Endothelial cell of umbilical vein (primary cell): ENCODE measurements at regions not wholly inside any gene's neighbourhood (a gene's known extent, or its start where the extent isn't known, plus 50 kb on each side); places are given as distances from the start of the nearest gene placed in this dataset.

Experiments
- BruUV-seq: library from RNA; stranded (reverse); fragments of 400-500 nt; replicated peaks from 2 replicates; lab custom pipeline; 2021; lab: Mats Ljungman, UMichigan
- CTCF ChIA-PET: fragments of 300-600, 350-600 bp; sonication (Branson Sonifier 250); formaldehyde crosslinking; loops from one replicate; lab custom pipeline; 2021; ENCODE audit warnings: antibody characterized with exemption, inconsistent platforms; lab: Charles Lee
- POLR2A ChIA-PET: fragments of 300-600, 350-600 bp; sonication (Branson Sonifier 250); formaldehyde crosslinking; loops from one replicate; lab custom pipeline; 2021; ENCODE audit warnings: antibody characterized with exemption, inconsistent platforms; lab: Charles Lee
- DNase-seq: peaks from one replicate; pipeline ENCODE4 v3.0.0-alpha.2; 2011; ENCODE audit warnings: low read depth, low spot score
- FAIRE-seq: peaks from 2 replicates; lab custom pipeline; 2011; peaks lifted over from hg19 to GRCh38; lab: Jason Lieb, UNC
- H2AFZ ChIP-seq: 2 replicates; pipeline ENCODE4 v1.6.0; 2012; ENCODE audit warnings: low read depth, low read length, control low read depth, inconsistent platforms
- H3K27ac ChIP-seq: 2 replicates; pipeline ENCODE4 v1.5.1; 2011; ENCODE audit warnings: low read depth, mild to moderate bottlenecking, control low read depth, low read length, moderate library complexity; ENCODE audit not compliant: insufficient read depth
- H3K27me3 ChIP-seq, 2 experiments: 2 replicates each; pipeline versions ENCODE4 v1.6.0 to v1.6.1; 2011; ENCODE audit warnings: low read length in 2 of 2, mixed read lengths in 1 of 2; ENCODE audit not compliant: control insufficient read depth in 2 of 2, insufficient read depth in 2 of 2
- H3K36me3 ChIP-seq, 2 experiments: 2 replicates in 1 of 2; 3 replicates in 1 of 2; pipeline ENCODE4 v1.5.1; 2011; ENCODE audit warnings: low read length in 2 of 2, mild to moderate bottlenecking in 1 of 2, moderate library complexity in 1 of 2; ENCODE audit not compliant: control insufficient read depth in 2 of 2, insufficient read depth in 2 of 2; ENCODE audit errors: extremely low read depth in 1 of 2
- H3K4me1 ChIP-seq: 3 replicates; pipeline ENCODE4 v1.5.1; 2011; ENCODE audit warnings: mild to moderate bottlenecking, low read length; ENCODE audit not compliant: control insufficient read depth, insufficient read depth; ENCODE audit errors: extremely low read depth
- H3K4me2 ChIP-seq: 2 replicates; pipeline ENCODE4 v1.6.1; 2011; ENCODE audit warnings: low read length, control low read depth, mixed read lengths; ENCODE audit not compliant: insufficient read depth
- H3K4me3 ChIP-seq, 3 experiments: fragments of 200-600 bp in 1 of 3; sonication (generic), shearing (Covaris generic) in 1 of 3; replicated peaks in 1 of 3; 2 replicates each; pipeline ENCODE4 v1.5.1; 2011 to 2016; ENCODE audit warnings: control low read depth in 3 of 3, low read length in 3 of 3, mild to moderate bottlenecking in 2 of 3, inconsistent platforms in 1 of 3, low read depth in 1 of 3, moderate library complexity in 1 of 3; ENCODE audit not compliant: insufficient read depth in 1 of 3
- H3K79me2 ChIP-seq: 2 replicates; pipeline ENCODE4 v1.6.0; 2012; ENCODE audit warnings: low read length, inconsistent platforms; ENCODE audit not compliant: control insufficient read depth, insufficient read depth
- H3K9ac ChIP-seq: replicated peaks from 2 replicates; pipeline ENCODE3; 2011; ENCODE audit warnings: low read length, control low read depth; ENCODE audit not compliant: insufficient read depth; ENCODE audit errors: extremely low read depth
- H3K9me1 ChIP-seq: replicated peaks from 3 replicates; pipeline ENCODE4 v1.6.0; 2011; ENCODE audit warnings: mild to moderate bottlenecking, low read length; ENCODE audit not compliant: control insufficient read depth, insufficient read depth; ENCODE audit errors: extremely low read depth
- H3K9me3 ChIP-seq: replicated peaks from 2 replicates; pipeline ENCODE4 v1.5.1; 2012; ENCODE audit warnings: low read length, inconsistent platforms; ENCODE audit not compliant: control insufficient read depth, insufficient read depth
- H4K20me1 ChIP-seq: replicated peaks from 2 replicates; pipeline ENCODE3; 2011; ENCODE audit warnings: mild to moderate bottlenecking, low read length; ENCODE audit not compliant: control insufficient read depth, insufficient read depth; ENCODE audit errors: extremely low read depth
- CTCF ChIP-seq, 2 donors: IDR thresholded peaks; 1 replicate in 1 of 2; 2 replicates in 1 of 2; pipeline ENCODE4 v1.5.1; 2011; ENCODE audit warnings: low read length in 2 of 2, mild to moderate bottlenecking in 2 of 2, moderate library complexity in 2 of 2, control low read depth in 1 of 2, inconsistent platforms in 1 of 2, low read depth in 1 of 2; ENCODE audit not compliant: insufficient read depth in 1 of 2; ENCODE audit errors: extremely low read depth in 1 of 2
- EZH2 ChIP-seq: IDR thresholded peaks from 2 replicates; pipeline ENCODE4 v1.6.1; 2012; ENCODE audit warnings: borderline replicate concordance, low read depth, mild to moderate bottlenecking, moderate library complexity, low read length, inconsistent platforms; ENCODE audit not compliant: severe bottlenecking
- FOS ChIP-seq: IDR thresholded peaks from 2 replicates; pipeline ENCODE4 v1.6.1; 2011; ENCODE audit warnings: mild to moderate bottlenecking, low read length, moderate library complexity, borderline replicate concordance; ENCODE audit not compliant: insufficient read depth
- MYC ChIP-seq: IDR thresholded peaks from one replicate; pipeline ENCODE4 v1.6.1; 2011; ENCODE audit warnings: mild to moderate bottlenecking, low read depth, low read length
- POLR2AphosphoS5 ChIP-seq: IDR thresholded peaks from 2 replicates; pipeline ENCODE4 v1.6.1; 2012; ENCODE audit warnings: low read depth, mild to moderate bottlenecking, control low read depth, low read length, moderate library complexity; ENCODE audit not compliant: insufficient read depth
- dilution Hi-C: fragments of 300-500 bp; cut with MboI; formaldehyde crosslinking; loops from one replicate; pipeline ENCODE4 v1.15.0; 2019; ENCODE audit warnings: low sequenced_read_pairs; ENCODE audit not compliant: extremely low pct_ligation_motif_present
- intact Hi-C: fragments of 100-400 bp; cut with micrococcal nuclease; formaldehyde crosslinking; loops from one replicate; pipeline ENCODE4 v1.10.0; 2022

- no peaks in the 10 kb centered on the region for H3K9me1 ChIP-seq
- dilution Hi-C loops = no loop called here
- peak overlapping the region; percentile 87 for H3K27ac ChIP-seq
- no peaks in the 10 kb centered on the region for H3K9me3 ChIP-seq
- peak overlapping the region; percentile 78 for H3K4me2 ChIP-seq
- peaks cover 39% of the 10 kb centered on the region for H3K4me1 ChIP-seq
- BruUV-seq = no TSS peak
- no peaks in the 10 kb centered on the region for H4K20me1 ChIP-seq
- ChIA-PET POLR2A (no interaction called here), CTCF (interaction anchor here (0.8 to 1.6 kb wide), 9 partner anchors 9 to 688 kb away, joined by 3 to 8 read pairs (median 4); no protein-coding TSS in a partner anchor)
- peak; percentile 97 for DNase-seq
- FAIRE-seq = peak; percentile 84
- peak overlapping the region in 1 of 3 experiments; percentile 35 for H3K4me3 ChIP-seq
- H3K9ac ChIP-seq = peak overlapping the region; percentile 53
- no peaks in the 10 kb centered on the region for H3K27me3 ChIP-seq
- H2AFZ ChIP-seq = peak overlapping the region; percentile 48
- intact Hi-C loops = loop anchor here (2.0 to 10.0 kb wide), 4 partner anchors 149 to 691 kb away; partner anchors contain the start of gene TRIM13
- H3K36me3 ChIP-seq = no peaks in the 10 kb centered on the region
- TF ChIP-seq POLR2AphosphoS5 (no peak), FOS (no peak)
- H3K79me2 ChIP-seq = no peaks in the 10 kb centered on the region
These were observed 158.0 kb downstream of the DLEU7 start for GRCh38 chr13:50685491-50685890.

GRCh38 chr13:50685956-50686355 lies 157.5 kb downstream of the DLEU7 start:
- Histone ChIP-seq H3K4me3 (no peak overlapping the region), H3K9me1 (no peaks in the 10 kb centered on the region), H3K4me1 (peaks cover 43% of the 10 kb centered on the region), H4K20me1 (no peaks in the 10 kb centered on the region), H2AFZ (peak overlapping the region; percentile 48), H3K36me3 (no peaks in the 10 kb centered on the region), H3K79me2 (no peaks in the 10 kb centered on the region), H3K4me2 (peak overlapping the region; percentile 78), H3K27ac (peak overlapping the region; percentile 87), H3K9ac (peak overlapping the region; percentile 53), H3K27me3 (no peaks in the 10 kb centered on the region), H3K9me3 (no peaks in the 10 kb centered on the region)
- CTCF ChIA-PET = interaction anchor here (0.8 to 1.6 kb wide), 9 partner anchors 8 to 689 kb away, joined by 3 to 8 read pairs (median 4); no protein-coding TSS in a partner anchor
- TF ChIP-seq MYC (no peak), EZH2 (no peak), CTCF (IDR thresholded peaks at IDR 0.05; ENCODE audit: extremely low read depth in 1 of 2, insufficient read depth in 1 of 2, low read depth in 1 of 2, low read length in 2 of 2) (no peak)
- intact Hi-C loops (loop anchor here (2.0 to 10.0 kb wide), 4 partner anchors 149 to 691 kb away; partner anchors contain the start of gene TRIM13), dilution Hi-C loops (no loop called here)
- DNase-seq (no peak), FAIRE-seq (no peak)
- POLR2A ChIA-PET = no interaction called here
- BruUV-seq = no TSS peak
